Stimulated activated CD8-positive, alpha-beta memory T cell treated with anti-CD3 and anti-CD28 coated beads, Interleukin-15, amount 100 ng/mL, for 4 hours (primary cell): ENCODE measurements at regions not wholly inside any gene's neighbourhood (a gene's known extent, or its start where the extent isn't known, plus 50 kb on each side); places are given as distances from the start of the nearest gene placed in this dataset.
"Not testable (repeated sequence)": the region's sequence is repeated elsewhere in the genome, so short reads cannot be mapped to it uniquely, and the experiment has no call there.

Experiments
- DNase-seq, 2 donors: peaks; one replicate each; pipeline ENCODE4 v3.0.0-alpha.2; 2020; ENCODE audit warnings: low read depth in 2 of 2

- no peak for DNase-seq
Observed at GRCh38 chr16:79407461-79408135, 192.9 kb downstream of the MAF start.

- no peak for DNase-seq
Observed at GRCh38 chr16:79407005-79407404, 193.5 kb downstream of the MAF start.

GRCh38 chr16:79404571-79404970, 196.0 kb downstream of the MAF start:
- no peak for DNase-seq

- no peak for DNase-seq
Observed at GRCh38 chr16:79403534-79403933, 197.0 kb downstream of the MAF start.

- no peak for DNase-seq
Observed at GRCh38 chr16:79402920-79403319, 197.6 kb downstream of the MAF start.

GRCh38 chr16:79402356-79402755, 198.2 kb downstream of the MAF start:
- no peak for DNase-seq

GRCh38 chr16:79401782-79402181, 198.8 kb downstream of the MAF start:
- DNase-seq = no peak

- no peak for DNase-seq
Observed at GRCh38 chr16:79401157-79401556, 199.4 kb downstream of the MAF start.

GRCh38 chr16:79400462-79401149, 199.9 kb downstream of the MAF start:
- no peak for DNase-seq

- DNase-seq = no peak
Observed at GRCh38 chr16:79395591-79395990, 204.9 kb downstream of the MAF start.

- no peak for DNase-seq
Observed at GRCh38 chr16:79394206-79394605, 206.3 kb downstream of the MAF start.

- DNase-seq = no peak
Observed at GRCh38 chr16:79393564-79393963, 207.0 kb downstream of the MAF start.

GRCh38 chr16:79393127-79393526, 207.4 kb downstream of the MAF start:
- no peak for DNase-seq

GRCh38 chr16:79392081-79392480, 208.5 kb downstream of the MAF start:
- no peak for DNase-seq

- DNase-seq = no peak
Observed at GRCh38 chr16:79391395-79391794, 209.1 kb downstream of the MAF start.

GRCh38 chr16:79390481-79391051, 210.0 kb downstream of the MAF start:
- no peak for DNase-seq

GRCh38 chr16:79388396-79388795, 212.1 kb downstream of the MAF start:
- no peak for DNase-seq

- no peak for DNase-seq
Observed at GRCh38 chr16:79386299-79386698, 214.2 kb downstream of the MAF start.

- no peak for DNase-seq
Observed at GRCh38 chr16:79381603-79382042, 218.9 kb downstream of the MAF start.

- no peak for DNase-seq
Observed at GRCh38 chr16:79380995-79381602, 219.4 kb downstream of the MAF start.

GRCh38 chr16:79379095-79379494, 221.4 kb downstream of the MAF start:
- no peak for DNase-seq

GRCh38 chr16:79377082-79377481, 223.5 kb downstream of the MAF start:
- DNase-seq = not testable (repeated sequence)

- no peak for DNase-seq
Observed at GRCh38 chr16:79375351-79375750, 225.2 kb downstream of the MAF start.
